Right cardiac atrium (tissue), 5 donors: ENCODE measurements at regions not wholly inside any gene's neighbourhood (a gene's known extent, or its start where the extent isn't known, plus 50 kb on each side); places are given as distances from the start of the nearest gene placed in this dataset.

Source experiments
- ATAC-seq, 2 donors: fragments of 200-7000 bp; cut with Tn5 transposase; one replicate each; pipeline versions ENCODE4 v1.8.0 to v1.9.1; 2020; ENCODE audit warnings: moderate library complexity in 2 of 2, mild to moderate bottlenecking in 1 of 2
- DNase-seq, 3 donors: peaks; one replicate each; pipeline ENCODE4 v3.0.0-alpha.2; 2020
- H3K27ac ChIP-seq: one replicate; pipeline ENCODE4 v1.5.1; 2013; ENCODE audit warnings: mild to moderate bottlenecking, low read length, control low read depth, moderate library complexity
- H3K27me3 ChIP-seq: one replicate; pipeline ENCODE4 v1.6.1; 2013; ENCODE audit not compliant: control insufficient read depth, insufficient read depth
- H3K4me1 ChIP-seq: one replicate; pipeline ENCODE4 v1.6.1; 2013; ENCODE audit warnings: low read length; ENCODE audit not compliant: control insufficient read depth, insufficient read depth
- H3K4me3 ChIP-seq: one replicate; pipeline ENCODE4 v1.5.1; 2013; ENCODE audit warnings: low read length, control low read depth
- H3K9me3 ChIP-seq: one replicate; pipeline ENCODE4 v1.6.1; 2013; ENCODE audit warnings: low read length; ENCODE audit not compliant: control insufficient read depth
- WGBS: extraction: QIAGEN DNeasy Blood & Tissue Kit; methylation state at CpG from one replicate; pipeline ENCODE4 v1.1.7; 2013; 5-methylcytosine and 5-hydroxymethylcytosine counted together
- intact Hi-C, 4 donors: fragments of 100-400 bp; cut with DNase I; formaldehyde crosslinking; loops; one replicate each; pipeline versions ENCODE4 v1.11.0 to v1.14.0; 2022 to 2023
- donor health status: healthy with polysubstance abuse.
- donor health status: DM: no; HTN: yes; CAD: no.
- donor health status: DM: no; HTN: no; CAD: no.
- donor health status: DM: no; HTN: yes; CAD: no; lungs with severe emphysema.
- donor health status: DM: yes; HTN: yes; CAD: no.

DNA sequence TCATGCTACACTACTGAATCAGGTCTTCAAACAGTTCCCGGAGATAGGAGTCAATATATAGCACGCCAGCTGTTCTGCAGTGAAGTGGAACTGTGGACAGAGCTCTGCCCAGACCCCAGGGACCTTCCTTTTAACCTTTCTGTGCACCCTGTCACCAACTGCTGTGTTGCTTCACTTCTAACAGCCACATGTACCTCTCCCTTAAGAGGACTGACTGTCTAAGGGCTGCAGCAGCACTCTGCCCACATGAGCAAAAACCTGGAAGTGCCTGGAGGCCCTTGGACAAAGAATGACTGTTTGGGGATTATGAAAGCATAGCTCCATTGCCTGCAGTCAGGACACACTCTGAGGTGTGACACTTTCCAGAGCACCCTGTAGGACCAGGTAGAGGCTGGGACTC, 88.3 kb upstream of the CTNNB1 start:
- Histone ChIP-seq H3K4me3 (no peak overlapping the region), H3K27me3 (no peaks in the 10 kb centered on the region), H3K9me3 (no peaks in the 10 kb centered on the region), H3K27ac (no peak overlapping the region), H3K4me1 (no peaks in the 10 kb centered on the region)
- no peak for DNase-seq
- intact Hi-C loops, result no loop called here
- WGBS, result 60% methylated on average over 2 of the region's 2 CpGs
- ATAC-seq, result no peak

DNA sequence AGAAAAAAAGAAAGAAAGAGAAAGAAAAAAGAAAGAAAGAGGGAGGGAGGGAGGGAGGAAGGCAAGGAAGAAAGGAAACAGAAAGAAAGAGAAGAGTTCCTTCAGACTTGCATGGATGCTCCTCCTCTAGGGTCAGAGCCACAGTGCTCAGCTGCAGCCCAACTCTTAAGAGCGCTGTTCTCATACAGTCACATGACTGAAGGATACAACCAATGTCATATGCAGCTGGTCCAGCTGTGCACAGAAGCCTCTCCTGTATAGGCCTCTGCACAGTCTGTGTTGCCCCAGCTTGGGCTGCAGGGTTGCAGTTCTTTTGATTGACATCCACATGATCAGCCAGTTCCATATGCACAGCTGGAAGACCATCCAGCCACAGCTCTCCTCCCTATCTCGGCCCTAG, 86.8 kb upstream of the CTNNB1 start:
- no peak for DNase-seq
- H3K27me3 ChIP-seq, result no peaks in the 10 kb centered on the region
- WGBS, result 85% methylated on average over 2 of the region's 2 CpGs
- no peak overlapping the region for H3K27ac ChIP-seq
- ATAC-seq, result no peak
- no peaks in the 10 kb centered on the region for H3K9me3 ChIP-seq
- H3K4me3 ChIP-seq, result no peak overlapping the region
- H3K4me1 ChIP-seq, result no peaks in the 10 kb centered on the region
- intact Hi-C loops, result no loop called here

DNA sequence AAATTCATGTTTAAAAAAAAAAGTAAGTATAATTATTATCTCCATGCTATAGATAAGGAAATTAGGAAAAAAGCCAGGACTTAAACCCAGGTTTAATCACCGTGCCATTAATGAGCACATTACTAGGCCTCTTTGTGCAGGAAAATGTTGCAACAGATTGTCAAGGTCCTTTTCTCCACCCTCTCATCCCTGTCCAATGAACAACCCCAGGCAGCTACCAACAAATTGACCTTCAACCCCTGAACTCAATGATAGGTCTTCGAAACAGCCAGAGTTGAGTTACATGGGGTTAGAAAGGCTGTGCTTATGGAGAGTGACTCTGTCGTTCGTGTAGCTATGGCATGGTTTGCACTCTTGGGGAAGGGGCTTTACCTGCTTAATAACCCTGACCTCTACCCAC, 84.2 kb upstream of the CTNNB1 start:
- WGBS, result 98% methylated on average over 4 of the region's 4 CpGs
- intact Hi-C loops, result no loop called here
- Histone ChIP-seq H3K9me3 (no peaks in the 10 kb centered on the region), H3K4me1 (peaks cover 2% of the 10 kb centered on the region), H3K27me3 (no peaks in the 10 kb centered on the region), H3K27ac (no peak overlapping the region), H3K4me3 (no peak overlapping the region)
- DNase-seq, result no peak
- ATAC-seq, result no peak

DNA sequence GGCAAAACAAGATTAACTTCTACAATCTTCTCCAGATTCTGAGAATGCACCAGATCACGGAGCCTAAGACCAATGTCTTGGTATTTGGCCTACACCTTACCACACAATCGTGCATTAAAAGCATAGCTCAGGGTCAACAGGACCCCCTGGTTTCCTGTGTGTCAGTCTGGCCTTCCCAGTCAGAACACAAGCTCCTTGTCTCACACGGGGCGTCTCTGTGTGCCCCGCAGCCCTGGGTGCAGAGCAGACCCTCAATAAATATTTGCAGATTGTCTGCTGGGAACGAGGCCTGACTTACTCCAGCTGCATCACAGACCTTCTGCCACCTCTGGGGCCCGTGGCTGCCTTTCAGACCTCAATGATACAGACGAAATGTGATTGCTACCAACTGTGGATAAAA, 82.5 kb upstream of the CTNNB1 start:
- WGBS, result 79% methylated on average over 8 of the region's 8 CpGs
- peaks cover 5% of the 10 kb centered on the region for H3K4me1 ChIP-seq
- DNase-seq, result no peak
- no peaks in the 10 kb centered on the region for H3K27me3 ChIP-seq
- H3K4me3 ChIP-seq, result no peak overlapping the region
- intact Hi-C loops, result no loop called here
- ATAC-seq, result no peak
- no peak overlapping the region for H3K27ac ChIP-seq
- H3K9me3 ChIP-seq, result no peaks in the 10 kb centered on the region

DNA sequence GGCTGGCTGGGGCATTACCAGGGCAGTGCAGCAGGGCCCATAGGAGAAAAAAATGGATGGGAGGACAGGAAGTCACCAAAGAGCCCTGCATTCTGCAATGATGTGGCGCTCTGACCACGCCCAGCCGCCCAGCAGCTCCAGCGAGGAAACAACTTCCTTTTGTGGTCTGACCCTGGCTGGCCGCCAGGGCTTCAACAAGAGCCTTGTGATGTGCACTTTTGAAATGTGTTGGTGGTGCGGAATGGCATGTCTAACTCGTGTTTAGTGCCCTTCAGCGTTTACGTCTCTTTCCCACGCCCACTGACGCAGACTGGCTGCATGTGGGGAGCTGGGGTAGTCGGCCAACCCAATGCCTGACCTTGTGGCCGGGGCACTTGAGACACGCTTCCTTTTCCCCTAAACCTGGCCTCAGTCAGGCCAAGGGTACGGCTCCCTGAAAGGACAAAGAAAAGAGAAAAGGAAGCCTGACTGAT, 81.9 kb upstream of the CTNNB1 start:
- peak; percentile 91 to 97 (median 96) for DNase-seq
- Histone ChIP-seq H3K9me3 (no peaks in the 10 kb centered on the region), H3K27me3 (no peaks in the 10 kb centered on the region), H3K27ac (peak overlapping the region; percentile 37), H3K4me3 (no peak overlapping the region), H3K4me1 (peaks cover 5% of the 10 kb centered on the region)
- ATAC-seq, result peak; percentile 89 to 93
- intact Hi-C loops, result no loop called here
- 33% methylated on average over 15 of the region's 15 CpGs for WGBS

- no peak overlapping the region for H3K27ac ChIP-seq
- no peak for DNase-seq
- no peaks in the 10 kb centered on the region for H3K9me3 ChIP-seq
- H3K4me1 ChIP-seq, result peaks cover 5% of the 10 kb centered on the region
- intact Hi-C loops, result no loop called here
- no peaks in the 10 kb centered on the region for H3K27me3 ChIP-seq
- H3K4me3 ChIP-seq, result no peak overlapping the region
- 78% methylated on average over 10 of the region's 10 CpGs for WGBS
- no peak for ATAC-seq
These were observed 80.6 kb upstream of the CTNNB1 start for GRCh38 chr3:41118461-41119390.

GRCh38 chr3:41120460-41120859, 78.8 kb upstream of the CTNNB1 start:
- DNase-seq, result no peak
- H3K9me3 ChIP-seq, result peaks cover 4% of the 10 kb centered on the region
- WGBS, result 49% methylated on average over 7 of the region's 7 CpGs
- no peak for ATAC-seq
- no peak overlapping the region for H3K4me3 ChIP-seq
- intact Hi-C loops, result no loop called here
- H3K27me3 ChIP-seq, result no peaks in the 10 kb centered on the region
- no peak overlapping the region for H3K27ac ChIP-seq
- peaks cover 5% of the 10 kb centered on the region for H3K4me1 ChIP-seq

- intact Hi-C loops, result no loop called here
- Histone ChIP-seq H3K27me3 (no peaks in the 10 kb centered on the region), H3K9me3 (peaks cover 4% of the 10 kb centered on the region), H3K4me3 (no peak overlapping the region), H3K27ac (no peak overlapping the region), H3K4me1 (peaks cover 3% of the 10 kb centered on the region)
- ATAC-seq (no peak), DNase-seq (no peak)
- WGBS, result 95% methylated on average over 2 of the region's 2 CpGs
These were observed 74.0 kb upstream of the CTNNB1 start for GRCh38 chr3:41125258-41125657.

DNA sequence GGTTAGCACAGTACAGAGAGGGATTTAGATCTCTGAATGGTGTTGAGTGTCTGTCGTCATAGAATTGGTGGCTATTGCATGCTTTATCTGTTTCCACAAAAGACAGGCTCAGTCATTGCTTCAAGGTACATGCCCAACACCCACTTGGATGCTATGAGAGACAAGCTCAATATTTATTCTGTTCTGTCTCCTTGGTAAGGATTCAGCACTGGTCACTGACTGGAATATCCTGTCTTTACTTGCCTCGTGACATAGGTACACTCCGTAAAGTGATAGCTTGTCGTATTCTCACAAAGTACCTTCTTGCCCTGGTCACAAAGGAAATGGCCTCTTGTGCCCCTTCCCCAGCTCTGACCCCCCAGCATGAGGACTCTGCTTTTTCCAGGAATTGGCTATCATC, 72.8 kb upstream of the CTNNB1 start:
- no peak overlapping the region for H3K4me3 ChIP-seq
- intact Hi-C loops, result no loop called here
- no peak for DNase-seq
- H3K9me3 ChIP-seq, result peaks cover 4% of the 10 kb centered on the region
- H3K4me1 ChIP-seq, result no peaks in the 10 kb centered on the region
- no peak overlapping the region for H3K27ac ChIP-seq
- H3K27me3 ChIP-seq, result no peaks in the 10 kb centered on the region
- ATAC-seq, result no peak
- WGBS, result 95% methylated on average over 4 of the region's 4 CpGs

GRCh38 chr3:41126961-41127360, 72.3 kb upstream of the CTNNB1 start:
- Histone ChIP-seq H3K4me1 (no peaks in the 10 kb centered on the region), H3K27me3 (no peaks in the 10 kb centered on the region), H3K27ac (no peak overlapping the region), H3K9me3 (peaks cover 4% of the 10 kb centered on the region), H3K4me3 (no peak overlapping the region)
- ATAC-seq, result no peak
- DNase-seq, result no peak
- intact Hi-C loops, result no loop called here
- WGBS, result 86% methylated on average over 1 of the region's 1 CpG

DNA sequence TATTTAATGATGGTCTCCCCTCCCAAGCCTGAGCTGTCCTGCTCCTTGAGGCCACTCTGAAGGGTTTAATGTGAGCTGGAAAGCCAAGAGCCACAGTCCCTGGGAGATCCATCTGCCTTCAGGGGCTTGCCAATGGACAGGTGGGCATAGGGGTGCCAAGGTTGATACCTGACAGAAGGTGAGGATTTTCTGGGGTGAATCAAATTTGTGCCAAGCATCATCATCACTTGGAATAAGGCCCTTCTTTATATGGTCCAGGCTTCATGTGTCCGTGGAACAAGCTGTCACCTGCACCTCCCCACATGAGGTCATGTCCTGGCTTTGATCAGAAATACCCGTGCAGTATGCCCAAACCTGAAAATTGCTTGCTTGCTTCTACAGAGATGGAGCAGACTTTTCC, 71.9 kb upstream of the CTNNB1 start:
- no peak overlapping the region for H3K4me3 ChIP-seq
- H3K27me3 ChIP-seq, result no peaks in the 10 kb centered on the region
- intact Hi-C loops, result no loop called here
- 94% methylated on average over 2 of the region's 2 CpGs for WGBS
- no peak overlapping the region for H3K27ac ChIP-seq
- peaks cover 4% of the 10 kb centered on the region for H3K9me3 ChIP-seq
- H3K4me1 ChIP-seq, result no peaks in the 10 kb centered on the region
- DNase-seq, result no peak
- ATAC-seq, result no peak
